ENCODE measurements at regions not wholly inside any gene's neighbourhood (a gene's known extent, or its start where the extent isn't known, plus 50 kb on each side); places are given as distances from the start of the nearest gene placed in this dataset.

DNA sequence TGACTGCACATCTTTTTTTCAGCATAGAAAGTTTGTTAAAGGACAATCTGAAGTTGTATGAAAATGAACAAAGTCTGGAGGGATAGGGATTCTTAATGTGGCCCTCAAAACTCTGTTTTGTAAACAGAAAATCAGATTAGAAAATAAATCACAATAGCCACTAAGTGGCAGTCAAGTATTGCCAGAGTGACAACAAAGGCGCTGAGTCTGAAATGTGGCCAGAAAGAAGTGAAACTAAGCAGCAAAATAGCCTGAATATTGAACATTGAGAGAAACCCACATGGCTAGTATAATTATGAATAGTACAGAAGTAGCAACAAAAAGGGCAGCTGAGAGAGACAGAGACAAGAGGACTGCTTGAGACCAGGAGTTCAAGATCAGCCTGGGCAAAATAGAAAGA is 81.1 kb upstream of the CT45A1 start:
- peak; percentile 97 for FAIRE-seq
- in situ Hi-C loops (cut with HindIII; ENCODE audit: extremely low pct_ligation_motif_present, low pct_unique_long_range_greater_than_20kb) (no loop called here), intact Hi-C loops (cut with micrococcal nuclease; ENCODE audit: unreplicated experiment) (no loop called here)
- no peak for DNase-seq (ENCODE audit: low spot score)
- ChIA-PET POLR2A (no interaction called here), CTCF (ENCODE audit: low intra/inter-chr PET ratio, low total read pairs) (no interaction called here)
- no peaks in the 10 kb centered on the region for H4K20me1 ChIP-seq (ENCODE audit: insufficient read depth, low read length)
- ATAC-seq: no peak
- whole genome bisulfite sequencing (ENCODE audit: low lambda C conversion rate): 0% methylated on average over 1 of the region's 1 CpG
- TF ChIP-seq, protein P1, sequence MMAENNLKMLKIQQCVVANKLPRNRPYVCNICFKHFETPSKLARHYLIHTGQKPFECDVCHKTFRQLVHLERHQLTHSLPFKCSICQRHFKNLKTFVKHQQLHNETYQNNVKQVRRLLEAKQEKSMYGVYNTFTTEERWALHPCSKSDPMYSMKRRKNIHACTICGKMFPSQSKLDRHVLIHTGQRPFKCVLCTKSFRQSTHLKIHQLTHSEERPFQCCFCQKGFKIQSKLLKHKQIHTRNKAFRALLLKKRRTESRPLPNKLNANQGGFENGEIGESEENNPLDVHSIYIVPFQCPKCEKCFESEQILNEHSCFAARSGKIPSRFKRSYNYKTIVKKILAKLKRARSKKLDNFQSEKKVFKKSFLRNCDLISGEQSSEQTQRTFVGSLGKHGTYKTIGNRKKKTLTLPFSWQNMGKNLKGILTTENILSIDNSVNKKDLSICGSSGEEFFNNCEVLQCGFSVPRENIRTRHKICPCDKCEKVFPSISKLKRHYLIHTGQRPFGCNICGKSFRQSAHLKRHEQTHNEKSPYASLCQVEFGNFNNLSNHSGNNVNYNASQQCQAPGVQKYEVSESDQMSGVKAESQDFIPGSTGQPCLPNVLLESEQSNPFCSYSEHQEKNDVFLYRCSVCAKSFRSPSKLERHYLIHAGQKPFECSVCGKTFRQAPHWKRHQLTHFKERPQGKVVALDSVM (CRISPR knock-in tag; IDR thresholded peaks at IDR 0.05): no peak
- TF ChIP-seq STAG1 (CRISPR knock-in tag; IDR thresholded peaks at IDR 0.05): peak; percentile 7; the same call in 1 of the 2 replicates
- H3K4me3 ChIP-seq (replicated peaks in 1 of 3; ENCODE audit: insufficient read depth in 1 of 3, low read depth in 2 of 3, low read length in 3 of 3): no peak overlapping the region
- no TSS peak for BruUV-seq (replicated peaks)
- H3K79me2 ChIP-seq (ENCODE audit: insufficient read depth, low read length): no peaks in the 10 kb centered on the region
- H3K9ac ChIP-seq (ENCODE audit: insufficient read depth, low read depth, low read length): no peak overlapping the region
- H3K4me1 ChIP-seq (ENCODE audit: insufficient read depth, low read length): no peaks in the 10 kb centered on the region
- no peak overlapping the region for H3K27ac ChIP-seq (ENCODE audit: extremely low read length, insufficient read depth, low read length)
- H3K9me3 ChIP-seq (ENCODE audit: low read length): no peaks in the 10 kb centered on the region
- no peak overlapping the region for H2AFZ ChIP-seq (ENCODE audit: low read length)
- H3K4me2 ChIP-seq (ENCODE audit: low read depth, low read length): no peak overlapping the region
- H3K36me3 ChIP-seq (replicated peaks in 1 of 2; ENCODE audit: control insufficient read depth in 1 of 2, insufficient read depth in 2 of 2, low read length in 2 of 2): no peaks in the 10 kb centered on the region
- no peaks in the 10 kb centered on the region for H3K27me3 ChIP-seq (ENCODE audit: control insufficient read depth in 1 of 2, insufficient read depth in 2 of 2, low read length in 2 of 2)

DNA sequence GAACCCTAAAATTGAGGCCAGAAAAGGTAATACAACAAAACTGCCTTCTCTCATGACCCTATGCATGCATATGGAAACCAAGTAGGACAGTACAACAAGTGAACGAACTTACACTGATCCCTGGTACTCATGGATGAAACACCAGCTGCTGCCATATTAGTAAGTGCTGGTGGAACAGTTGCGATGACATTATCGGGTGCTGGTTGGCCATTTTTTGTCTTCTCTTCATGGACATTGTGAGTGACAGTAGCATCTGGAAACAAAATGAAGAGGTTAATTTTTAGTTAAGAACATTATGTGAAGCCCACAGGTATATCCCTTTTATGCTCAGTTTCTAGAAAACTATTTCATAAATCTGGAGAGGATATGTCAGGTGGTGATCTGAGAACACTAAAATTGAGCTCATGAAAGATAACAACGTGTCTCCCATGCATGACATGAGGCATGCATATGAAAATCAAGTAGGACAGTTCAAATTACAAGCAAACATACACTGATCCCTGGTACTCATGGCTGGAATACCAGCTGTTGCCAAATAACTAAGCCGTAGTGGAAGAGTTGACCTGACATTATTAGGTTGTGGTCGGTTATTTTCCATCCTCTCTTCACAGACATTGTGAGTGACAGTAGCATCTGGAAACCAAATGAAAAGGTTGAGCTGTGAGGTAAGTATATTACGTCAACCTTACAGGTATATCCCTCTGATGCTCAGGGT is 74.2 kb upstream of the CT45A1 start:
- ChIA-PET CTCF (ENCODE audit: low intra/inter-chr PET ratio, low total read pairs) (no interaction called here), POLR2A (no interaction called here)
- Histone ChIP-seq H3K79me2 (ENCODE audit: insufficient read depth, low read length) (no peaks in the 10 kb centered on the region), H2AFZ (ENCODE audit: low read length) (no peak overlapping the region), H3K9me3 (ENCODE audit: low read length) (no peaks in the 10 kb centered on the region), H4K20me1 (ENCODE audit: insufficient read depth, low read length) (no peaks in the 10 kb centered on the region), H3K27ac (ENCODE audit: extremely low read length, insufficient read depth, low read length) (no peak overlapping the region), H3K4me3 (replicated peaks in 1 of 3; ENCODE audit: insufficient read depth in 1 of 3, low read depth in 2 of 3, low read length in 3 of 3) (no peak overlapping the region), H3K4me1 (ENCODE audit: insufficient read depth, low read length) (no peaks in the 10 kb centered on the region), H3K36me3 (replicated peaks in 1 of 2; ENCODE audit: control insufficient read depth in 1 of 2, insufficient read depth in 2 of 2, low read length in 2 of 2) (no peaks in the 10 kb centered on the region), H3K4me2 (ENCODE audit: low read depth, low read length) (no peak overlapping the region), H3K27me3 (ENCODE audit: control insufficient read depth in 1 of 2, insufficient read depth in 2 of 2, low read length in 2 of 2) (no peaks in the 10 kb centered on the region), H3K9ac (ENCODE audit: insufficient read depth, low read depth, low read length) (no peak overlapping the region)
- 27% methylated on average over 7 of the region's 7 CpGs for WGBS (ENCODE audit: low lambda C conversion rate)
- ATAC-seq: no peak
- no TSS peak for BruUV-seq (replicated peaks)
- DNase-seq (ENCODE audit: low spot score): no peak
- no peak for FAIRE-seq
- in situ Hi-C loops (cut with HindIII; ENCODE audit: extremely low pct_ligation_motif_present, low pct_unique_long_range_greater_than_20kb): no loop called here
- intact Hi-C loops (cut with micrococcal nuclease; ENCODE audit: unreplicated experiment): no loop called here
- TF ChIP-seq AHR (CRISPR knock-in tag; IDR thresholded peaks at IDR 0.05) (no peak), MTA1 (CRISPR knock-in tag; IDR thresholded peaks at IDR 0.05; ENCODE audit: borderline replicate concordance) (no peak), BORCS8-MEF2B (CRISPR knock-in tag; IDR thresholded peaks at IDR 0.05) (no peak), ZNF234 (CRISPR knock-in tag; conservative IDR thresholded peaks at IDR 0.05) (no peak), NFKB2 (CRISPR knock-in tag; IDR thresholded peaks at IDR 0.05; ENCODE audit: borderline replicate concordance) (no peak), SIN3A (IDR thresholded peaks at IDR 0.05; ENCODE audit: borderline replicate concordance, low read depth, low read length) (no peak), ZBTB1 (CRISPR knock-in tag; IDR thresholded peaks at IDR 0.05; ENCODE audit: borderline replicate concordance) (no peak), U2AF1 (optimal IDR thresholded peaks at IDR 0.05; ENCODE audit: low read depth, low read length) (no peak), ZNF883 (CRISPR knock-in tag; IDR thresholded peaks at IDR 0.05; ENCODE audit: not compliant biosample characterization) (no peak), ZNF10 (CRISPR knock-in tag; IDR thresholded peaks at IDR 0.05; ENCODE audit: borderline replicate concordance, low read depth) (no peak), HNRNPH1 (optimal IDR thresholded peaks at IDR 0.05; ENCODE audit: low read depth, low read length) (no peak)
- TF ChIP-seq, protein P2, sequence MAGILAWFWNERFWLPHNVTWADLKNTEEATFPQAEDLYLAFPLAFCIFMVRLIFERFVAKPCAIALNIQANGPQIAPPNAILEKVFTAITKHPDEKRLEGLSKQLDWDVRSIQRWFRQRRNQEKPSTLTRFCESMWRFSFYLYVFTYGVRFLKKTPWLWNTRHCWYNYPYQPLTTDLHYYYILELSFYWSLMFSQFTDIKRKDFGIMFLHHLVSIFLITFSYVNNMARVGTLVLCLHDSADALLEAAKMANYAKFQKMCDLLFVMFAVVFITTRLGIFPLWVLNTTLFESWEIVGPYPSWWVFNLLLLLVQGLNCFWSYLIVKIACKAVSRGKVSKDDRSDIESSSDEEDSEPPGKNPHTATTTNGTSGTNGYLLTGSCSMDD (CRISPR knock-in tag; IDR thresholded peaks at IDR 0.05): no peak
- TF ChIP-seq, protein P3, sequence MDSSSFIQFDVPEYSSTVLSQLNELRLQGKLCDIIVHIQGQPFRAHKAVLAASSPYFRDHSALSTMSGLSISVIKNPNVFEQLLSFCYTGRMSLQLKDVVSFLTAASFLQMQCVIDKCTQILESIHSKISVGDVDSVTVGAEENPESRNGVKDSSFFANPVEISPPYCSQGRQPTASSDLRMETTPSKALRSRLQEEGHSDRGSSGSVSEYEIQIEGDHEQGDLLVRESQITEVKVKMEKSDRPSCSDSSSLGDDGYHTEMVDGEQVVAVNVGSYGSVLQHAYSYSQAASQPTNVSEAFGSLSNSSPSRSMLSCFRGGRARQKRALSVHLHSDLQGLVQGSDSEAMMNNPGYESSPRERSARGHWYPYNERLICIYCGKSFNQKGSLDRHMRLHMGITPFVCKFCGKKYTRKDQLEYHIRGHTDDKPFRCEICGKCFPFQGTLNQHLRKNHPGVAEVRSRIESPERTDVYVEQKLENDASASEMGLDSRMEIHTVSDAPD (CRISPR knock-in tag; IDR thresholded peaks at IDR 0.05): no peak
